Liver (tissue), 3 donors: ENCODE measurements at regions not wholly inside any gene's neighbourhood (a gene's known extent, or its start where the extent isn't known, plus 50 kb on each side); places are given as distances from the start of the nearest gene placed in this dataset.

Experiments
- CTCF ChIP-seq: fragments of 150-350 bp; IDR thresholded peaks from 2 replicates; pipeline ENCODE4 v1.5.1; 2017; ENCODE audit warnings: improper control_type of control experiment, low read depth, low read length; ENCODE audit not compliant: missing input control
- JUND ChIP-seq, 2 donors: IDR thresholded peaks; 2 replicates each; pipeline ENCODE4 v1.6.1; 2016; ENCODE audit warnings: antibody characterized with exemption in 2 of 2
- MAX ChIP-seq: IDR thresholded peaks from 2 replicates; pipeline ENCODE4 v1.6.1; 2016; ENCODE audit warnings: antibody characterized with exemption
- REST ChIP-seq: IDR thresholded peaks from 2 replicates; pipeline ENCODE4 v1.6.1; 2016; ENCODE audit warnings: antibody characterized with exemption, mild to moderate bottlenecking
- SP1 ChIP-seq: IDR thresholded peaks from 2 replicates; pipeline ENCODE4 v1.6.1; 2018; ENCODE audit warnings: antibody characterized with exemption, mild to moderate bottlenecking
- TAF1 ChIP-seq: conservative IDR thresholded peaks from 2 replicates; pipeline ENCODE4 v1.6.1; 2016; ENCODE audit warnings: antibody characterized with exemption, mild to moderate bottlenecking
- YY1 ChIP-seq: IDR thresholded peaks from 2 replicates; pipeline ENCODE4 v1.6.1; 2016; ENCODE audit warnings: antibody characterized with exemption, mild to moderate bottlenecking
- donor health status: healthy.
- donor health status: healthy.

- no peak for TF ChIP-seq SP1
- TF ChIP-seq CTCF, result no peak
- TF ChIP-seq REST, result no peak
- TF ChIP-seq JUND (IDR thresholded peaks at IDR 0.05), result no peak
- TF ChIP-seq YY1, result no peak
- no peak for TF ChIP-seq TAF1
- no peak for TF ChIP-seq MAX
Observed at GRCh38 chr4:154942176-154942575, 161.1 kb downstream of the RBM46 start.
